GM23338 (cell line): ENCODE measurements at regions not wholly inside any gene's neighbourhood (a gene's known extent, or its start where the extent isn't known, plus 50 kb on each side); places are given as distances from the start of the nearest gene placed in this dataset.

Experiments
- ATAC-seq: fragments of 200-7000 bp; cut with Tn5 transposase; 3 replicates; pipeline ENCODE4 v1.9.1; 2020
- DNase-seq: peaks from one replicate; pipeline ENCODE4 v3.0.0-alpha.2; 2015; ENCODE audit warnings: low spot score
- H2AFZ ChIP-seq: fragments of 200-600 bp; sonication (generic); 2 replicates; pipeline ENCODE4 v1.8.0; 2016; ENCODE audit warnings: antibody characterized with exemption, mild to moderate bottlenecking, moderate library complexity
- H3F3A ChIP-seq: fragments of 200-600 bp; sonication (generic); replicated peaks from 2 replicates; pipeline ENCODE4 v1.8.0; 2017; ENCODE audit warnings: antibody characterized with exemption, mixed run types, low read depth
- H3K27ac ChIP-seq: fragments of 200-600 bp; sonication (generic); 2 replicates; pipeline ENCODE4 v1.6.1; 2016; ENCODE audit warnings: low read depth
- H3K27me3 ChIP-seq: fragments of 200-600 bp; sonication (generic); 2 replicates; pipeline ENCODE4 v1.8.0; 2016; ENCODE audit warnings: mild to moderate bottlenecking, mixed run types, moderate library complexity; ENCODE audit not compliant: insufficient read depth
- H3K36me3 ChIP-seq: fragments of 200-600 bp; sonication (generic); 2 replicates; pipeline ENCODE4 v1.8.0; 2016; ENCODE audit warnings: mild to moderate bottlenecking; ENCODE audit not compliant: insufficient read depth
- H3K4me1 ChIP-seq: fragments of 200-600 bp; sonication (generic); 2 replicates; pipeline ENCODE4 v1.8.0; 2016; ENCODE audit warnings: mild to moderate bottlenecking, moderate library complexity; ENCODE audit not compliant: insufficient read depth
- H3K4me2 ChIP-seq: fragments of 200-600 bp; sonication (generic); 2 replicates; pipeline ENCODE4 v1.7.1; 2017; ENCODE audit warnings: mixed run types
- H3K4me3 ChIP-seq: fragments of 200-600 bp; sonication (generic); 2 replicates; pipeline ENCODE4 v1.6.1; 2016; ENCODE audit warnings: mixed run types
- H3K79me2 ChIP-seq: fragments of 200-600 bp; sonication (generic); replicated peaks from 2 replicates; pipeline ENCODE4 v1.8.0; 2017; ENCODE audit warnings: mild to moderate bottlenecking; ENCODE audit not compliant: insufficient read depth
- H3K9me2 ChIP-seq: fragments of 200-600 bp; sonication (generic); 2 replicates; pipeline ENCODE4 v1.8.0; 2017; ENCODE audit not compliant: insufficient read depth
- H4K20me1 ChIP-seq: fragments of 200-600 bp; sonication (generic); replicated peaks from 2 replicates; pipeline ENCODE4 v1.8.0; 2017; ENCODE audit warnings: mild to moderate bottlenecking; ENCODE audit not compliant: insufficient read depth
- H3K27ac Mint-ChIP-seq: 2 replicates; pipeline ENCODE4 v1.8.0; 2020; ENCODE audit warnings: inconsistent platforms, mild to moderate bottlenecking, moderate library complexity, mixed read lengths
- H3K27me3 Mint-ChIP-seq: 3 replicates; pipeline ENCODE4 v1.8.0; 2022; ENCODE audit warnings: low read depth, mild to moderate bottlenecking, moderate library complexity, mixed read lengths, inconsistent platforms; ENCODE audit not compliant: insufficient read depth, poor library complexity
- H3K36me3 Mint-ChIP-seq: 3 replicates; pipeline ENCODE4 v1.8.0; 2021; ENCODE audit warnings: low read depth, mild to moderate bottlenecking, inconsistent platforms, moderate library complexity, mixed read lengths
- H3K4me1 Mint-ChIP-seq: 3 replicates; pipeline ENCODE4 v1.8.0; 2020; ENCODE audit warnings: mild to moderate bottlenecking, inconsistent platforms, mixed read lengths
- H3K4me3 Mint-ChIP-seq: 3 replicates; pipeline ENCODE4 v1.8.0; 2021; ENCODE audit warnings: moderate library complexity, mild to moderate bottlenecking, inconsistent platforms, mixed read lengths
- H3K9me3 Mint-ChIP-seq: 3 replicates; pipeline ENCODE4 v1.8.0; 2020; ENCODE audit warnings: moderate library complexity, mild to moderate bottlenecking, inconsistent platforms, mixed read lengths
- CREB1 ChIP-seq: fragments of 250-450 bp; sonication (Bioruptor Pico); IDR thresholded peaks from 2 replicates; pipeline ENCODE4 v1.5.0; 2020; ENCODE audit warnings: low read depth, mild to moderate bottlenecking, moderate library complexity
- CTCF ChIP-seq, 2 experiments: fragments of 200-600 bp in 1 of 2; sonication (generic) in 1 of 2; conservative IDR thresholded peaks; 2 replicates each; pipeline versions ENCODE4 v1.5.1 to v1.6.1; 2016 to 2017; ENCODE audit warnings: antibody characterized with exemption in 2 of 2, low read depth in 2 of 2, mild to moderate bottlenecking in 2 of 2, moderate library complexity in 1 of 2
- EZH2 ChIP-seq: fragments of 200-600 bp; sonication (generic); IDR thresholded peaks from one replicate; pipeline ENCODE4 v1.8.0; 2017; ENCODE audit warnings: antibody characterized with exemption, mild to moderate bottlenecking, low read depth; ENCODE audit not compliant: unreplicated experiment
- EZH2phosphoT487 ChIP-seq: fragments of 200-600 bp; sonication (generic); IDR thresholded peaks from one replicate; pipeline ENCODE4 v1.8.1; 2018; ENCODE audit warnings: antibody characterized with exemption; ENCODE audit not compliant: unreplicated experiment
- JUNB ChIP-seq: IDR thresholded peaks from one replicate; pipeline ENCODE4 v1.6.1; 2016; ENCODE audit warnings: antibody characterized with exemption; ENCODE audit not compliant: unreplicated experiment
- NANOG ChIP-seq: IDR thresholded peaks from 2 replicates; pipeline ENCODE4 v1.6.1; 2016; ENCODE audit warnings: antibody characterized with exemption, borderline replicate concordance
- REST ChIP-seq: IDR thresholded peaks from one replicate; pipeline ENCODE4 v1.6.1; 2018; ENCODE audit warnings: antibody characterized with exemption; ENCODE audit not compliant: unreplicated experiment
- STAT1 ChIP-seq: IDR thresholded peaks from one replicate; pipeline ENCODE4 v1.6.1; 2016; ENCODE audit warnings: antibody characterized with exemption; ENCODE audit not compliant: unreplicated experiment
- ZNF114 ChIP-seq: fragments of 250-450 bp; sonication (Bioruptor Pico); IDR thresholded peaks from 2 replicates; pipeline ENCODE4 v1.5.0; 2020; ENCODE audit warnings: mild to moderate bottlenecking, moderate library complexity
- ZNF331 ChIP-seq: fragments of 250-450 bp; sonication (Bioruptor Pico); IDR thresholded peaks from 2 replicates; pipeline ENCODE4 v1.5.0; 2020; ENCODE audit warnings: low read depth, mild to moderate bottlenecking, moderate library complexity
- TF ChIP-seq, protein P1 (sequence below): IDR thresholded peaks from 2 replicates; pipeline ENCODE4 v1.6.1; 2016; ENCODE audit warnings: antibody characterized with exemption

- Mint-ChIP-seq H3K27me3 (no peaks in the 10 kb centered on the region), H3K9me3 (no peaks in the 10 kb centered on the region), H3K27ac (no peak overlapping the region), H3K4me3 (no peak overlapping the region), H3K36me3 (no peaks in the 10 kb centered on the region), H3K4me1 (no peaks in the 10 kb centered on the region)
- Histone ChIP-seq H3F3A (no peaks in the 10 kb centered on the region), H3K27me3 (no peaks in the 10 kb centered on the region), H3K4me2 (no peak overlapping the region), H3K36me3 (no peaks in the 10 kb centered on the region), H3K4me3 (no peak overlapping the region), H3K79me2 (no peaks in the 10 kb centered on the region), H3K27ac (no peak overlapping the region), H2AFZ (no peak overlapping the region), H3K9me2 (no peaks in the 10 kb centered on the region), H3K4me1 (no peaks in the 10 kb centered on the region), H4K20me1 (no peaks in the 10 kb centered on the region)
- TF ChIP-seq ZNF114 (CRISPR knock-in tag), result no peak
- TF ChIP-seq JUNB, result no peak
- TF ChIP-seq ZNF331, result no peak
- no peak for TF ChIP-seq STAT1
- TF ChIP-seq CTCF (conservative IDR thresholded peaks at IDR 0.05; ENCODE audit: low read depth in 2 of 2), result no peak
- TF ChIP-seq, protein P1, sequence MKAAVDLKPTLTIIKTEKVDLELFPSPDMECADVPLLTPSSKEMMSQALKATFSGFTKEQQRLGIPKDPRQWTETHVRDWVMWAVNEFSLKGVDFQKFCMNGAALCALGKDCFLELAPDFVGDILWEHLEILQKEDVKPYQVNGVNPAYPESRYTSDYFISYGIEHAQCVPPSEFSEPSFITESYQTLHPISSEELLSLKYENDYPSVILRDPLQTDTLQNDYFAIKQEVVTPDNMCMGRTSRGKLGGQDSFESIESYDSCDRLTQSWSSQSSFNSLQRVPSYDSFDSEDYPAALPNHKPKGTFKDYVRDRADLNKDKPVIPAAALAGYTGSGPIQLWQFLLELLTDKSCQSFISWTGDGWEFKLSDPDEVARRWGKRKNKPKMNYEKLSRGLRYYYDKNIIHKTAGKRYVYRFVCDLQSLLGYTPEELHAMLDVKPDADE, result no peak
- no peak for TF ChIP-seq NANOG
- no peak for TF ChIP-seq CREB1 (CRISPR knock-in tag)
- no peak for TF ChIP-seq REST
- TF ChIP-seq EZH2, result no peak
- TF ChIP-seq EZH2phosphoT487, result no peak
- DNase-seq (no peak), ATAC-seq (no peak)
Observed at GRCh38 chr18:44497757-44498490, 182.8 kb upstream of the SETBP1 start.
